K562 (cell line): ENCODE measurements at regions not wholly inside any gene's neighbourhood (a gene's known extent, or its start where the extent isn't known, plus 50 kb on each side); places are given as distances from the start of the nearest gene placed in this dataset.

Source experiments
- ATAC-seq: fragments of 200-7000 bp; cut with Tn5 transposase; 3 replicates; pipeline ENCODE4 v1.9.1; 2020; ENCODE audit warnings: moderate library complexity
- BruUV-seq: library from RNA; stranded (reverse); fragments of 400-500 nt; replicated peaks from 2 replicates; lab custom pipeline; 2021; lab: Mats Ljungman, UMichigan
- CTCF ChIA-PET: fragments of 300-600 bp; formaldehyde crosslinking; extraction: SDS; loops from one replicate; lab custom pipeline; 2021; ENCODE audit warnings: low intra/inter-chr PET ratio; lab: Yijun Ruan, JAX
- POLR2A ChIA-PET: fragments of 300-600, 350-650 bp; sonication (Branson Sonifier 250); formaldehyde crosslinking; extraction: SDS; loops from one replicate; lab custom pipeline; 2021; ENCODE audit warnings: antibody characterized with exemption, inconsistent platforms; lab: Yijun Ruan, JAX
- DNase-seq, 4 experiments: peaks; one replicate each; pipeline versions ENCODE4 v3.0.0 to v3.0.0-alpha.2; 2011 to 2018; ENCODE audit warnings: low spot score in 3 of 4, mixed read lengths in 3 of 4; ENCODE audit errors: extremely low read depth in 1 of 4
- FAIRE-seq: peaks from 2 replicates; lab custom pipeline; 2011; peaks lifted over from hg19 to GRCh38; lab: Jason Lieb, UNC
- H2AFZ ChIP-seq: 2 replicates; pipeline ENCODE4 v1.6.0; 2011; ENCODE audit warnings: low read depth, low read length, control low read depth, inconsistent platforms
- H3K27ac ChIP-seq: fragments of 200-600 bp; 3 replicates; pipeline ENCODE4 v1.8.0; 2011; ENCODE audit warnings: low read depth, mild to moderate bottlenecking, control low read depth, inconsistent platforms, low read length, moderate library complexity, mixed read lengths; ENCODE audit errors: extremely low read depth
- H3K27me3 ChIP-seq, 2 experiments: fragments of 300-600 bp in 1 of 2; 2 replicates in 1 of 2; 3 replicates in 1 of 2; pipeline versions ENCODE4 v1.6.0 to v1.8.0; 2011; ENCODE audit warnings: inconsistent platforms in 2 of 2, low read length in 2 of 2, mild to moderate bottlenecking in 1 of 2, mixed read lengths in 1 of 2, moderate library complexity in 1 of 2; ENCODE audit not compliant: control insufficient read depth in 2 of 2, insufficient read depth in 2 of 2
- H3K36me3 ChIP-seq: fragments of 300-600 bp; 3 replicates; pipeline ENCODE4 v1.8.0; 2011; ENCODE audit warnings: mild to moderate bottlenecking, low read length, inconsistent platforms; ENCODE audit not compliant: control insufficient read depth, insufficient read depth
- H3K4me1 ChIP-seq, 2 experiments: fragments of 200-600 bp in 1 of 2; replicated peaks in 1 of 2; 2 replicates in 1 of 2; 3 replicates in 1 of 2; pipeline versions ENCODE4 v1.5.1 to v1.8.0; 2011; ENCODE audit warnings: inconsistent platforms in 2 of 2, low read length in 2 of 2, mild to moderate bottlenecking in 1 of 2, mixed read lengths in 1 of 2, moderate library complexity in 1 of 2; ENCODE audit not compliant: control insufficient read depth in 2 of 2, insufficient read depth in 2 of 2
- H3K4me2 ChIP-seq: 2 replicates; pipeline ENCODE4 v1.6.1; 2011; ENCODE audit warnings: low read length, control low read depth, inconsistent platforms, mixed read lengths; ENCODE audit not compliant: insufficient read depth
- H3K4me3 ChIP-seq: fragments of 200-600 bp; sonication (generic), shearing (Covaris generic); 2 replicates; pipeline ENCODE4 v1.5.1; 2016; ENCODE audit warnings: control low read depth, inconsistent platforms
- H3K79me2 ChIP-seq: fragments of 200-600 bp; 3 replicates; pipeline ENCODE4 v1.8.0; 2011; ENCODE audit warnings: low read length, inconsistent platforms; ENCODE audit not compliant: control insufficient read depth, insufficient read depth
- H3K9ac ChIP-seq, 2 experiments: 2 replicates each; pipeline versions ENCODE4 v1.6.0 to v1.6.1; 2011; ENCODE audit warnings: low read depth in 2 of 2, low read length in 2 of 2, control low read depth in 1 of 2, inconsistent platforms in 1 of 2, mild to moderate bottlenecking in 1 of 2, mixed read lengths in 1 of 2; ENCODE audit not compliant: insufficient read depth in 1 of 2
- H3K9me1 ChIP-seq: one replicate; pipeline ENCODE4 v1.6.0; 2011; ENCODE audit warnings: inconsistent platforms, mild to moderate bottlenecking, low read length, moderate library complexity; ENCODE audit not compliant: control insufficient read depth, insufficient read depth
- H3K9me3 ChIP-seq: replicated peaks from 2 replicates; pipeline ENCODE4 v1.5.1; 2011; ENCODE audit warnings: low read depth, low read length, inconsistent platforms; ENCODE audit not compliant: control insufficient read depth, insufficient read depth
- H4K20me1 ChIP-seq: replicated peaks from 2 replicates; pipeline ENCODE4 v1.6.1; 2011; ENCODE audit warnings: low read length, inconsistent platforms, mixed read lengths; ENCODE audit not compliant: control insufficient read depth, insufficient read depth
- CBX5 ChIP-seq: IDR thresholded peaks from 2 replicates; pipeline ENCODE4 v1.6.1; 2014; ENCODE audit warnings: low read depth, borderline replicate concordance
- CREBBP ChIP-seq: IDR thresholded peaks from one replicate; pipeline ENCODE4 v1.6.1; 2012; ENCODE audit warnings: low read depth, mild to moderate bottlenecking, control low read depth, inconsistent platforms, low read length
- FOSL1 ChIP-seq: fragments of 200-800 bp; sonication (Bioruptor generic); conservative IDR thresholded peaks from 2 replicates; pipeline ENCODE4 v1.6.1; 2016; ENCODE audit warnings: missing genetic modification characterization, missing compliant biosample characterization
- IRF2 ChIP-seq: sonication (generic); formaldehyde crosslinking; IDR thresholded peaks from 2 replicates; pipeline ENCODE4 v1.8.1; 2022; ENCODE audit warnings: mild to moderate bottlenecking, missing genetic modification reagents
- SNRNP70 ChIP-seq: fragments of 200-400 bp; formaldehyde crosslinking; optimal IDR thresholded peaks from 2 replicates; pipeline ENCODE3; 2017; ENCODE audit warnings: low read depth, low read length
- SRSF7 ChIP-seq: fragments of 200-400 bp; formaldehyde crosslinking; optimal IDR thresholded peaks from 2 replicates; pipeline ENCODE3; 2017; ENCODE audit warnings: mild to moderate bottlenecking, low read depth, low read length
- ZBTB17 ChIP-seq: fragments of 450-650 bp; formaldehyde crosslinking; IDR thresholded peaks from 2 replicates; pipeline ENCODE4 v1.4.0; 2020; ENCODE audit warnings: mild to moderate bottlenecking
- ZNF140 ChIP-seq: fragments of 250-450 bp; sonication (Bioruptor Pico); IDR thresholded peaks from 2 replicates; pipeline ENCODE4 v1.8.0; 2021; ENCODE audit warnings: moderate library complexity, mild to moderate bottlenecking, inconsistent platforms
- ZNF75A ChIP-seq: fragments of 450-650 bp; formaldehyde crosslinking; IDR thresholded peaks from 2 replicates; pipeline ENCODE4 v1.4.0; 2020; ENCODE audit warnings: mild to moderate bottlenecking
- WGBS: fragments of 100-300 bp; shearing (Covaris generic); methylation state at CpG from one replicate; pipeline ENCODE4 v1.1.6; 2016; ENCODE audit warnings: low coverage, mixed read lengths; ENCODE audit not compliant: insufficient coverage; ENCODE audit errors: missing lambda C conversion rate; 5-methylcytosine and 5-hydroxymethylcytosine counted together
- in situ Hi-C: fragments of 300-500 bp; cut with MboI; formaldehyde crosslinking; loops from 4 replicates; pipeline ENCODE4 v1.15.0; 2018; ENCODE audit warnings: inconsistent platforms, mixed read lengths
- intact Hi-C: fragments of 100-400 bp; cut with micrococcal nuclease; formaldehyde crosslinking; loops from 2 replicates; pipeline ENCODE4 v1.14.2; 2022
- TF ChIP-seq, protein P1 (sequence below): fragments of 250-450 bp; sonication (Bioruptor Pico); IDR thresholded peaks from 2 replicates; pipeline ENCODE4 v1.8.0; 2021; ENCODE audit warnings: moderate library complexity, mild to moderate bottlenecking, inconsistent platforms
- TF ChIP-seq, protein P2 (sequence below): sonication (generic); formaldehyde crosslinking; IDR thresholded peaks from 2 replicates; pipeline ENCODE4 v1.9.0; 2022; ENCODE audit warnings: mild to moderate bottlenecking, missing genetic modification reagents
- TF ChIP-seq, protein P3 (sequence below), 2 experiments: fragments of 450-650 bp in 1 of 2; sonication (generic) in 1 of 2; formaldehyde crosslinking in 1 of 2; IDR thresholded peaks in 1 of 2; conservative IDR thresholded peaks in 1 of 2; 2 replicates each; pipeline versions ENCODE4 v1.6.1 to v1.8.1; 2016 to 2023; ENCODE audit warnings: mild to moderate bottlenecking in 2 of 2, moderate library complexity in 2 of 2, inconsistent platforms in 1 of 2, missing genetic modification reagents in 1 of 2

DNA sequence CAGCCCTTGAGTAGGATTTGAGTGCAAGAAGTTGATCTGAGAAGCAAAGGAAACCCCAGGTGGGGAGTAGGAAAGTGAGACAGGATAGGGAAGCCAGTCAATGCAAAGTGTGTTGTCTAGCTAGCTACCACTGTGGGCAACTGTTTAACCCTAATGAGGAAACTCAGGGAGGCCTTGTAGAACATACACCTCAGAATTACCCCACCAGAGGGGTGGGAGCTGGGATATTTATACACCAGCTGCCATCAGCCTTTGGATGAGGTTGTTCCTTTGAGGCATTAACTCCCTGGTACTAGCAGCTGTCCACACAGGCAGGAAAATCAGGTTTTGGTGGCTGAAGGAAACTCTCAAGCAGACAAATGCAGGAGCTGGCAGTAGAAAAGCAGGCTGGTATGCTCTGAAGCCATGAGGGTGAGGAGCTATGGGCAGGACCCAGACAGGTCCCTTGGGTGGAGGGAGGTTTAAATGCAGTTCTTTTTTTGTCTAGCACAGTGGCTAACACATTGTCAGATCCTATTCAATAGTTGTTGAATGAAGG is 60.1 kb upstream of the ARID5B start (continued):
- TF ChIP-seq, protein P1, sequence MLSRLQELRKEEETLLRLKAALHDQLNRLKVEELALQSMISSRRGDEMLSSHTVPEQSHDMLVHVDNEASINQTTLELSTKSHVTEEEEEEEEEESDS (CRISPR knock-in tag): no peak
- TF ChIP-seq ZNF140 (CRISPR knock-in tag): no peak
- TF ChIP-seq, protein P2, sequence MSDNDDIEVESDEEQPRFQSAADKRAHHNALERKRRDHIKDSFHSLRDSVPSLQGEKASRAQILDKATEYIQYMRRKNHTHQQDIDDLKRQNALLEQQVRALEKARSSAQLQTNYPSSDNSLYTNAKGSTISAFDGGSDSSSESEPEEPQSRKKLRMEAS (CRISPR knock-in tag): no peak
- no peak for TF ChIP-seq ZBTB17
- TF ChIP-seq, all 486 proteins: peak for 0

DNA sequence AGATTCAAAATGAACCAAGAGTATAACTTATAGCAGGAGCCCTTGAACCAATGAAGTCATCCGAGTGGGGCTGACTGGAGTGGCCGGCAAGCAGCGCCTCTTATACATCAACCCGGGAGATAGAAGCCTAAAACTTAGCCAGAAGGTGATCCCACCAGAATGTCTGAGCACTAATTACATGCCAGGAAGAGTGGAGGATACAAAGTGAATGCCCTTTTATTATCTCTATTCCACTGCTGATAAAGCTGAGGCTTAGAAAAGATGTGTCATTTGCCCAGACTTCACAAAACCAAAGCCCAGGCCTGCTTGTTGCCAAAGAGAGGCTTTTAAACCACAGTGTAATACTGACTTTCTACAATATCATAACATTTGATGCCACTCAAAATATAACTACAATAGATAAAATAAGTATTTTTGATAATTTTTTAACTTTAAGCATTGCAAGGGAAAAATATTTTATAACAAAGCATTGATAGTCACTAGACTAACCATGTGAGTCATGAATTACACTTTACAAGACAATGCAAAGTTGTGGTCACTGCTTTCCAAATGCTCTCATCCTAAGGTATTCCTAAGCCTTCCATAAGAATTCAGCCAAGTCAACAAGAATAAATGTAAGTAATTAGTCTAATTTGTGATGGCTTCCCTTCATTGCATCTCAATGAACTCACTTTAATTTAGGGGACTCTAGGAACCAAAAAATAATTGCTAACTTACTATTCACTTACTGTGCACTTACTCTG is 58.6 kb upstream of the ARID5B start:
- Histone ChIP-seq H3K9me1 (no peaks in the 10 kb centered on the region), H3K4me1 (peaks cover 3 to 32% of the 10 kb centered on the region in 2 experiments; a peak in 3 of 5 replicates), H3K4me2 (no peak overlapping the region), H3K79me2 (no peaks in the 10 kb centered on the region), H3K9ac (no peak overlapping the region), H4K20me1 (no peaks in the 10 kb centered on the region), H3K36me3 (no peaks in the 10 kb centered on the region), H3K4me3 (no peak overlapping the region), H2AFZ (peak overlapping the region; percentile 19; the same call in 1 of the 2 replicates), H3K27ac (no peak overlapping the region), H3K9me3 (no peaks in the 10 kb centered on the region), H3K27me3 (no peaks in the 10 kb centered on the region)
- BruUV-seq: no TSS peak
- POLR2A ChIA-PET: interaction anchor here (1.2 kb wide), 1 partner anchor 12 kb away, joined by 6 read pairs; no protein-coding TSS in a partner anchor
- WGBS: 76% methylated on average over 4 of the region's 4 CpGs
- TF ChIP-seq, protein P3, sequence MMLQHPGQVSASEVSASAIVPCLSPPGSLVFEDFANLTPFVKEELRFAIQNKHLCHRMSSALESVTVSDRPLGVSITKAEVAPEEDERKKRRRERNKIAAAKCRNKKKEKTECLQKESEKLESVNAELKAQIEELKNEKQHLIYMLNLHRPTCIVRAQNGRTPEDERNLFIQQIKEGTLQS (IDR thresholded peaks at IDR 0.05): 0 out of 2 replicates have a peak, but pooled peaks have one; percentile 14
- TF ChIP-seq, protein P3 (CRISPR knock-in tag; conservative IDR thresholded peaks at IDR 0.05): no peak
- no peak for TF ChIP-seq ZNF75A
- no peak for TF ChIP-seq SNRNP70
- TF ChIP-seq SRSF7: no peak
- no peak for TF ChIP-seq IRF2 (CRISPR knock-in tag)
- TF ChIP-seq CBX5: no peak
- TF ChIP-seq FOSL1 (tag): peak; percentile 37
- no peak for TF ChIP-seq CREBBP
- intact Hi-C loops: no loop called here
- DNase-seq: no peak
- in situ Hi-C loops: no loop called here
- no peak for FAIRE-seq
- ATAC-seq: no peak
- CTCF ChIA-PET: no interaction called here
